HT1080 (cell line): ENCODE measurements at regions not wholly inside any gene's neighbourhood (a gene's known extent, or its start where the extent isn't known, plus 50 kb on each side); places are given as distances from the start of the nearest gene placed in this dataset.
A peak's percentile ranks its signal among the peaks of the same experiment; 100 is the strongest.
"Not testable (repeated sequence)": the region's sequence is repeated elsewhere in the genome, so short reads cannot be mapped to it uniquely, and the experiment has no call there.

Experiments
- DNase-seq: peaks from one replicate; pipeline ENCODE4 v3.0.0-alpha.2; 2015; ENCODE audit warnings: low read depth

- no peak for DNase-seq
These were observed 108.7 kb upstream of the LRFN2 start for GRCh38 chr6:40695750-40696415.

DNA sequence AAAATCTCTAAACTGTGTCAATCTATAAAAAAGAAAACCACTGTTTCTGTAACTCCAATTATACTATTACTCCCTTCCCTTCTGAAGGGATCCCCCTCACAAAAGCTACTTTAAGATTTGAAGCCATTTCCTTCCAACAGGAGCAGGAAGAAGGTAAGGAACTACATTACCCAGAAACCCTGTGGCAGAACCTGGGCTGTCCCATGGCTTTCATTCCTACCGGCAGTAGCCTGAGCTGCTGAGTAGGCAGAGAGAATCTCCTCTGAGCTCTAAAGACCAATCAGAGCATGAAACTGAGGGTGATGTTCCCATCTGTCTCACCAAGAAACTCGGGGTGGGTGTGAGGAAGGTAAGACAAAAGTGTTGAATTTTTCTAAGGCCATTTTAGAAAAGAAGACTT is 108.0 kb upstream of the LRFN2 start:
- DNase-seq: peak; percentile 25

- no peak for DNase-seq
These were observed 106.6 kb upstream of the LRFN2 start for GRCh38 chr6:40693768-40694167.

GRCh38 chr6:40692337-40692736 is 105.2 kb upstream of the LRFN2 start:
- peak; percentile 11 for DNase-seq

- no peak for DNase-seq
These were observed 102.0 kb upstream of the LRFN2 start for GRCh38 chr6:40689185-40689584.

GRCh38 chr6:40688214-40688761 is 101.1 kb upstream of the LRFN2 start:
- DNase-seq: peak; percentile 7

DNA sequence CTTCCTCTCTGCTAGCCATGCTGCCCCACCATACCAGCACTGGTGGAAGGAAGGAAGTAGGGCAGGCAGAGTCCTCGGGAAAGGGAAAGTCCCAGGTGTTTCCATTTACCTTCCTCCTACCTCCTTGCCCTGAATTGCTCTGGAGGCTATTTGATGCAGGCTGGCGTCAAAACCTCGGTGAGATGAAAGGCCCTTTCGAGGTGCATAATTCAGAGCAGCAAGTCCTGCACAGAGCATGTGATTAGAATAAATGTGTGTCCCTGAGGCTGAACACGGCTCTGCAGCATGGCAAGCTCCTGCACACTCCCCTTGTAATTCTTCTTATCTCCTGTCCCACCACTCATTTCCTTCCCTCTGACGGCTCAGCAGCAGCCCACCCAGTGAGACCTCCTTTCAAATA is 98.7 kb upstream of the LRFN2 start:
- DNase-seq: no peak

GRCh38 chr6:40681622-40682021 is 94.5 kb upstream of the LRFN2 start:
- no peak for DNase-seq

- DNase-seq: no peak
These were observed 91.8 kb upstream of the LRFN2 start for GRCh38 chr6:40678941-40679340.

DNA sequence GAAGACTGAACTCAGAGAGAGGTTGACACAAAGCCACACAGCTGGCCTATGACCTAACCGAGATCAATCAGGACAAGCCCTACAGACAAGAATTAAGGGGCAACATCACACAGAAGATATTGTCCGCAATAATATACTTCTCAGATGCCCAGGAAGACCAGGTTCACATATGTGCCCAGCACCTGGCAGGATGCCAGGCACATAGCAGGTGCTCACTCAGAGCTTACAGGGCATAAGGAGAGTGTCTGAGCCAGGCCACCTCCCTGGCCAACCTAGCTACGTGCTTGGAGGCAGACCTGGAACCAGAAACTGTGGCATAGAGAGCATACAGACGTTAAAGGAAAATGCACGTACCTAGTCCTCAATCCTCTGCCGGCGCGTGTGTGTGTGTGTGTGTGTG is 87.0 kb upstream of the LRFN2 start:
- DNase-seq: no peak

DNA sequence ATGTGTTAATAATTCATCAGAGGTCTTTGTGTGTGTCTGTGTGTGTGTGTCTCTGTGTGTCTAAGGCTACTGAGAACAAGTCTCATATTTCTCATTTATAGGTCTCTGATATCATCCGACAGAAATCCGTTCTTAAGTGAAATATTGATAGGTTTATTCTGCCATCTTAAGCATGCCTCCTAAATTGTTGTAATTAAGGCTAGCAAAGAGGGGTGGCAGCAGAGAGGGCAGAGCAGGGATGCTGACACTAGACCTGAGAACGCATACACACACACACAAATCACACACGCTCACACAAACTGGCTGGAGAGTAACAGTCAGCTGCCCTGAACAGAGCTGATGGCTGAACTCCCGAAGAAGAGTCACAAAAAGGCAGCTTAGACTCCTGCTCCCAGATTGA is 84.9 kb upstream of the LRFN2 start:
- no peak for DNase-seq

DNA sequence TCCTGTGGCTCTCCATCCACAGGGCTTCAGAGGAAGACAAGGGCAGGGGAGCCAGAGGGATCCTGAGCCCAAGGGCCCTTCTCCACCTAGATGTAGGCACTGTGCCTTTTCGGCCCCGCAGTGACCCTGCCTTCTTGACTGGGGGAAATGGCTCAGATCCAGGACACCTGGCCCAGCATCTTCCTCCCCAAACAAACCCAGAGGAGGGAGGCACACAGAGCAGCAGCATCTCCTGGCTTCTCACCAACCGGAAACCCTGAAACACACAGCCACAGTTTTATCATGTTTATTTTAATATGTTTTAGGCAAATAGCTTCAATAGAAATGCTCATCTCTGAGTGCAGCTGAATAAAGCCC is 84.5 kb upstream of the LRFN2 start:
- no peak for DNase-seq

DNA sequence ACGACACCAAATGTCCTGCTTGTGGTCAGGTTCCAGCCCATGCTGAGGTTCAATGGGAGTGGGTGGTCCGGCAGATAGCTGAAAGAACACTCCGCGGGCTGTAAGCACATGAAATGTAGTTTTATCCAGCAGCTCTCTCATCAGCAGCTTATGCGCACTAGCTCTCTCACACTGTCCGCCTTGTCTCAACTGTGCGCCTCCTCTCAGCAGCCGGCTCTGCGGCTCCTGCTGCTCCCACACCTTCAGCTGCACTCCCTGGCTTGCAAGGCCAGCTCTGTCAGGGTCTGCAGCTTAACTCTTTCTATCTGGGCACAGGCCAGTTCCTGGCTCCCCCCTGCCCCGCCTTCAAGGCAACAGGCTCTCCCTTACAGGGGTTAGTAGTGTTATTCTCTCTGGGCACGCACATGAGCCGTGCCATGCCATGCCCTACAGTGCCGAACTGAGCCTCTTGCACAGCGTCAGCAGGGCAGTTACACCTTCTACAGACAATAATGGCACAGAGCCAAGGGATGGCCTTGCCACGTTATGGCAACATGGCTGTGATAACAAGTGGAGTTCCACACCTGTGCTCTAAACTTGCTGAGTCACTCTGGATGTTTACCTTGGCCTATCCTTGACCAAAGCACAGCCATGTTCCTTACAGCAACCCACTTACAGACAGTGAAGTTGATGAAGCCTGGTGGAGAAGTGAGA is 84.0 kb upstream of the LRFN2 start:
- DNase-seq: no peak

- peak; percentile 9 for DNase-seq
These were observed 82.2 kb upstream of the LRFN2 start for GRCh38 chr6:40669343-40669742.

DNA sequence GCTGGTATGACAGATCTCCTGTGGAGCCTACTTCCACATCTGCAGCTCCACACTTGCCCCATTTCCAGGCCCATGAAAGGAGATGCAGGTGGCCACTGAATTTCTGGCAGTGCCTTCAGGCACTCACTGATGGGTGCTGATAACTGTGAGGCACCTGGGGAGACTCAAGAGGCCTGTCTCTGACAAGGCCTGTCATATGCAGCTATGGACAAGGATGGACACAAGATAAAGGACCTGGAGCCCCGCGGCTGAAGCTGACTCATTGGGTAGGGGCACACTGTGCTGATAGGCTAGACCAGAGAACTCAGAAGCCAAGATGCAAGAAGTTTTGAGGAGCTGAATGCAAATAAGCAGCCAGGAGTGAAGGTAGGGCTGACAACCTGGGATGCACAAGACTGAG is 81.0 kb upstream of the LRFN2 start:
- no peak for DNase-seq

- DNase-seq: no peak
These were observed 79.4 kb upstream of the LRFN2 start for GRCh38 chr6:40666530-40666929.

DNA sequence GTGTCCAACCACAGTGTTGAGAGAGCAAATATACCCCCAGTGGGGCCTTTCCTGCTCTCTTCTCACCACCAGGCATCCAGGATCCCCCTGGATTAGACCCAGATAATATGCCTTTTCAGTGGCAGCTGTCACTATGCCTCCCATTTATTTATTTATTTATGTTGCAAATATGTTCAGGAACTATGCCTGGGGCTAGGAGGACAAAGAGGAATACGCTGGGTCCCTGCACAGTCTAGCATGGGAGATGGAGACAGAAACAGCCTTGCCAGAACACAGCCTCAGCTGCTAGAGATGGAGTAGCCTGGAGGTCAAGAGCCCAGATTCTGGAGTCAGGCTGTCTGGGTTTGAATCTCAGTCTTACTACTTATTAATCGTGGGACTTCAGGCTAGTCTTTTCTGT is 74.6 kb upstream of the LRFN2 start:
- DNase-seq: no peak

DNA sequence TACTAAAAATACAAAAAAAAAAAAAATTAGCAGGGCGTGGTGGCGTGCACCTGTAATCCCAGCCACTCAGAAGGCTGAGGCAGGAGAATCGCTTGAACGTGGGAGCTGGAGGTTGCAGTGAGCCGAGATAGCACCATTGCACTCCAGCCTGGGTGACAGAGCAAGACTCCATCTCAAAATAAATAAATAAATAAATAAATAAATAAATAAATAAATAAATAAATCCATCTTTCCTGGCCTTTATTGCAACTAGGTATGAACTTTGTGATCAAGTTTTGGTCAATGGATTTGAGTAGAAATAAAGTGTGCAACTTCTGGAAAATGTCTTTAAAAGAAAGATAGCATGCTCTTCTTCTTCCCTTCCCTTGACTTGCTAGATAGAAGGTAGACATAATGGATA is 69.6 kb upstream of the LRFN2 start:
- not testable (repeated sequence) for DNase-seq

- DNase-seq: no peak
These were observed 67.7 kb upstream of the LRFN2 start for GRCh38 chr6:40654828-40655227.

GRCh38 chr6:40645043-40645442 is 57.9 kb upstream of the LRFN2 start:
- no peak for DNase-seq

DNA sequence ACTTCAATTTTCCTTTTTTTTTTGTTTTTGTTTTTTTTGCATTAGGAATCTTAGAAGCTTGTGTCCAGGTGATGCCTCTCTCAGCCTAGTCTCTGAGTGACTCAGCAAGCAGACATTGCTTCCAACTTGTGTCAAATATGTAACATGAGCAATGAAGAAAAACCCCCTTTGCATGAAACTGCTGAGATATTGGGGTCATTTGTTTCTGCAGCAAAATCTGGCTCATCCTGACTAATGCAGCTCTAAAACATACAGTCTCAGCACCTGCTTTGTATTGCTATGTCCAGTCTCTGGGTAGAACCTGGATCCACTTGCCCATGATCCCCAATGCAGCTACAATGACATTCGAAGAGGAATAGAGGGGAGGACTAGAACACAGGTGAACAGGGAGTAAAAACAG is 55.7 kb upstream of the LRFN2 start:
- DNase-seq: no peak

DNA sequence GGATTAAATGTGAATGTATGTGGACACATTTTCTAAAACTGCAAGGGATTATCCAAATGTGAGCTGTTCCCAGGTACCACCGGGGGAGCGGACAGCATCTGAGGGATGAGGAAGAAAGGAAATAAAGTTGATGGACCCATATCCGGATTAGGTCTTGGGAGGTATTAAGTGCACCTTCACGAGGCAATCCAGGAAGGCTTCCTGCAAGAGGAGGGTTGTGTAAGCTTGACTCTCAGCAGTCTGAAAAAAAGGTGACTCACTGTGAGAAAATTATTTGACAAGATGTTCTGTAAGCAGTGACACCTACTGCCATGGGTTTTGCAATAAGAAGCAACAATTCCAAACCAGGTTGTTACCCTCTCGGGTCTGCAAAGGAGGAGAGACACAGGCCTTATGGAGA is 55.0 kb upstream of the LRFN2 start:
- DNase-seq: no peak

- DNase-seq: no peak
These were observed 53.5 kb upstream of the LRFN2 start for GRCh38 chr6:40640599-40641227.
